ENCODE measurements at regions not wholly inside any gene's neighbourhood (a gene's known extent, or its start where the extent isn't known, plus 50 kb on each side); places are given as distances from the start of the nearest gene placed in this dataset.

DNA sequence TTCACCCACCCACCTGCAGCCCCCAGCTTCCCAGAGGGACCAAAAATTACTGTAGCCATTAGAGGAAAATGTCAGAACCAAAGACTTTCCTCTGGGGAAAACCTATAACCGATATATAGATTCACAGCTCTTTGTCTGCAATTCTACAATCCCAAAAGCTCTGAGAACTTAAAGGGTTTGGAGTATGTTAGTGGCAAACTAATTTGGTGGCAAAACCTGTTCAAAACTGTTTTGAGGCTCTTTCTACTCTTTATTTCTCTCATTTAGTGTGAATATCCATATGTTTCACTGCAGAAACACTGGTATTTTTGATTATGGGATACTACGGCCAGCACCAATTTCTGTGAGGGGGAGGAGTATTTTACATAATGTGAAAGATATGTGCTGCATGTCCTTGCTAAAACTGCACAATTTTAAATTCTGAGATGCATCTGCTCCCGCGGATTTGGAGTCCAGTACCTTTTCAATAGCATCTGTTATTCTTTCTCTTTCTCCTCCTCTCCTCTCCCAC is 87.5 kb upstream of the MTNR1B start (continued):
- no peak for TF ChIP-seq REST (IDR thresholded peaks at IDR 0.05; ENCODE audit: borderline replicate concordance)
- no peak for TF ChIP-seq REST (CRISPR knock-in tag; IDR thresholded peaks at IDR 0.05; ENCODE audit: low read depth)
- TF ChIP-seq, protein P1, sequence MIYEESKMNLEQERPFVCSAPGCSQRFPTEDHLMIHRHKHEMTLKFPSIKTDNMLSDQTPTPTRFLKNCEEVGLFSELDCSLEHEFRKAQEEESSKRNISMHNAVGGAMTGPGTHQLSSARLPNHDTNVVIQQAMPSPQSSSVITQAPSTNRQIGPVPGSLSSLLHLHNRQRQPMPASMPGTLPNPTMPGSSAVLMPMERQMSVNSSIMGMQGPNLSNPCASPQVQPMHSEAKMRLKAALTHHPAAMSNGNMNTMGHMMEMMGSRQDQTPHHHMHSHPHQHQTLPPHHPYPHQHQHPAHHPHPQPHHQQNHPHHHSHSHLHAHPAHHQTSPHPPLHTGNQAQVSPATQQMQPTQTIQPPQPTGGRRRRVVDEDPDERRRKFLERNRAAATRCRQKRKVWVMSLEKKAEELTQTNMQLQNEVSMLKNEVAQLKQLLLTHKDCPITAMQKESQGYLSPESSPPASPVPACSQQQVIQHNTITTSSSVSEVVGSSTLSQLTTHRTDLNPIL (CRISPR knock-in tag; IDR thresholded peaks at IDR 0.05) = no peak
- no peak for TF ChIP-seq PRMT5 (CRISPR knock-in tag; IDR thresholded peaks at IDR 0.05)
- TF ChIP-seq SMARCA5 (IDR thresholded peaks at IDR 0.05) = no peak
- TF ChIP-seq ZHX1 (conservative IDR thresholded peaks at IDR 0.05; ENCODE audit: low read length) = no peak
- TF ChIP-seq, protein P2, sequence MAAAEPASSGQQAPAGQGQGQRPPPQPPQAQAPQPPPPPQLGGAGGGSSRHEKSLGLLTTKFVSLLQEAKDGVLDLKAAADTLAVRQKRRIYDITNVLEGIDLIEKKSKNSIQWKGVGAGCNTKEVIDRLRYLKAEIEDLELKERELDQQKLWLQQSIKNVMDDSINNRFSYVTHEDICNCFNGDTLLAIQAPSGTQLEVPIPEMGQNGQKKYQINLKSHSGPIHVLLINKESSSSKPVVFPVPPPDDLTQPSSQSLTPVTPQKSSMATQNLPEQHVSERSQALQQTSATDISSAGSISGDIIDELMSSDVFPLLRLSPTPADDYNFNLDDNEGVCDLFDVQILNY (CRISPR knock-in tag; IDR thresholded peaks at IDR 0.05) = no peak
- no peak for TF ChIP-seq FOS (IDR thresholded peaks at IDR 0.05; ENCODE audit: extremely low read depth, insufficient read length)
- TF ChIP-seq CHD2 (IDR thresholded peaks at IDR 0.05; ENCODE audit: low read depth, low read length) = no peak
- TF ChIP-seq LCOR (CRISPR knock-in tag; IDR thresholded peaks at IDR 0.05) = no peak
- no peak for TF ChIP-seq CBFA2T3 (IDR thresholded peaks at IDR 0.05)

Measured in K562 (cell line).